ENCODE measurements at regions not wholly inside any gene's neighbourhood (a gene's known extent, or its start where the extent isn't known, plus 50 kb on each side); places are given as distances from the start of the nearest gene placed in this dataset.

DNA sequence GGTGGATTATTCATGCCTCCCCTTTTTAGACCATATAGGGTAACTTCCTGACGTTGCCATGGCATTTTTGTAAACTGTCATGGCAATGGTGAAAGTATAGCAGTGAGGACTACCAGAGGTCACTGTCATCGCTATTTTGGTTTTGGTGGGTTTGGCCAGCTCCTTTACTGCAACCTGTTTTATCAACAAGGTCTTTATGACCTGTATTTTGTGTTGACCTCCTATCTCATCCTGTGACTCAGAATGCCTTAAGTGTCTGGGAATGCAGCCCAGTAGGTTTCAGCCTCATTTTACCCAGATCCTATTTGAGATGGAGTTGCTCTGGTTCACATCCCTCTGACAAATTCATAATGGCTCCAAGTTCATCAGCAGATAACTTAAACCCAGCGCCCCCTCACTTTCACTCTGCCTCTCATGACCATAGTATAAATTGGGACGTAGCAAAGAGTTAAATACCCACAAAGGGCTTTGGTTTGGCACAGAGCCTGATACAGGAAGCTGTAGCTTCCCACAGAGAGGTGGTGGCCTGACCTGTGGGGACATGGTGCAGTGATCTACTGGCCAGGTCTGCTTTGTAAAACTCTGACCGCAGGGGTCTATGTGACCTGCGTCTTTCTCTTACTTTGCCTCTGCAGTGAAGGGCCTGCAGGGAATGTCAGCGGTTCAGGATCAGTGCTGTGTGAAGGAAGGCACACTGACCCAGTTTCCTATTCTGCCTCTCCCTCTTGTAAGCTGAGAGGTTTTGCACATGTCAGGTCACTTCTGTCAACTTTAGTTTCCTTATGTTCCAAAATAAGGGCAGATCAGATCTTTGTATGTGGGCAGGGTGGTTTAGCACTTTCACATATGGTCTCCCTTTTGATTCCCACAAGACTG lies 78.1 kb upstream of the ZNF644 start:
- TF ChIP-seq, protein P1, sequence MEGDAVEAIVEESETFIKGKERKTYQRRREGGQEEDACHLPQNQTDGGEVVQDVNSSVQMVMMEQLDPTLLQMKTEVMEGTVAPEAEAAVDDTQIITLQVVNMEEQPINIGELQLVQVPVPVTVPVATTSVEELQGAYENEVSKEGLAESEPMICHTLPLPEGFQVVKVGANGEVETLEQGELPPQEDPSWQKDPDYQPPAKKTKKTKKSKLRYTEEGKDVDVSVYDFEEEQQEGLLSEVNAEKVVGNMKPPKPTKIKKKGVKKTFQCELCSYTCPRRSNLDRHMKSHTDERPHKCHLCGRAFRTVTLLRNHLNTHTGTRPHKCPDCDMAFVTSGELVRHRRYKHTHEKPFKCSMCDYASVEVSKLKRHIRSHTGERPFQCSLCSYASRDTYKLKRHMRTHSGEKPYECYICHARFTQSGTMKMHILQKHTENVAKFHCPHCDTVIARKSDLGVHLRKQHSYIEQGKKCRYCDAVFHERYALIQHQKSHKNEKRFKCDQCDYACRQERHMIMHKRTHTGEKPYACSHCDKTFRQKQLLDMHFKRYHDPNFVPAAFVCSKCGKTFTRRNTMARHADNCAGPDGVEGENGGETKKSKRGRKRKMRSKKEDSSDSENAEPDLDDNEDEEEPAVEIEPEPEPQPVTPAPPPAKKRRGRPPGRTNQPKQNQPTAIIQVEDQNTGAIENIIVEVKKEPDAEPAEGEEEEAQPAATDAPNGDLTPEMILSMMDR (IDR thresholded peaks at IDR 0.05), result no peak
- TF ChIP-seq EP300 (IDR thresholded peaks at IDR 0.05; ENCODE audit: low read depth), result no peak
